22Rv1 (cell line): ENCODE measurements at regions not wholly inside any gene's neighbourhood (a gene's known extent, or its start where the extent isn't known, plus 50 kb on each side); places are given as distances from the start of the nearest gene placed in this dataset.
"Not testable (repeated sequence)": the region's sequence is repeated elsewhere in the genome, so short reads cannot be mapped to it uniquely, and the experiment has no call there.

Experiments used
- H3K27ac ChIP-seq: fragments of 450-650 bp; 2 replicates; pipeline ENCODE4 v1.5.1; 2017
- ZFX ChIP-seq: fragments of 450-650 bp; IDR thresholded peaks from 2 replicates; pipeline ENCODE4 v1.6.1; 2017; ENCODE audit warnings: antibody characterized with exemption, borderline replicate concordance
- TF ChIP-seq, protein P1 (sequence below): fragments of 450-650 bp; IDR thresholded peaks from 2 replicates; pipeline ENCODE4 v1.5.1; 2017; ENCODE audit warnings: mild to moderate bottlenecking

DNA sequence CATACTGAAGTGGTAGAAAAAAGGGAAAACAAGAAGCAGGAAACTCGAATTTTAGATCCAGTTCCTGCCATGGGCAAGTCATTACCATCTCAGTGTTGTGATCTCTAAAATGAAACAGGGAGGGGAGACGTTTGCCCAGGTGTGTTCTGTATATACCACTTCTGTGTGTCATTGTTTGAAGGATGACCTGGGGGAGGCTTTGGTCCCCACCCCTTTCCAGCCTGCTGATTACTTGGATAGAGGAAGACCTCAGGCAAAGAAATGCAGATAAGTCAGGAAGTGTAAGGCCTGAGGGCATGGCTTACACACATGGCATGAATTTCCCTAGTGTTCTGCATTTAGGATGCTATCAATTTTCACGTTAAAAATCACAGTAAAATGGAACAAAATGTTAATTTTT lies 205.2 kb upstream of the CXCR4 start:
- no peak for TF ChIP-seq ZFX
- TF ChIP-seq, protein P1, sequence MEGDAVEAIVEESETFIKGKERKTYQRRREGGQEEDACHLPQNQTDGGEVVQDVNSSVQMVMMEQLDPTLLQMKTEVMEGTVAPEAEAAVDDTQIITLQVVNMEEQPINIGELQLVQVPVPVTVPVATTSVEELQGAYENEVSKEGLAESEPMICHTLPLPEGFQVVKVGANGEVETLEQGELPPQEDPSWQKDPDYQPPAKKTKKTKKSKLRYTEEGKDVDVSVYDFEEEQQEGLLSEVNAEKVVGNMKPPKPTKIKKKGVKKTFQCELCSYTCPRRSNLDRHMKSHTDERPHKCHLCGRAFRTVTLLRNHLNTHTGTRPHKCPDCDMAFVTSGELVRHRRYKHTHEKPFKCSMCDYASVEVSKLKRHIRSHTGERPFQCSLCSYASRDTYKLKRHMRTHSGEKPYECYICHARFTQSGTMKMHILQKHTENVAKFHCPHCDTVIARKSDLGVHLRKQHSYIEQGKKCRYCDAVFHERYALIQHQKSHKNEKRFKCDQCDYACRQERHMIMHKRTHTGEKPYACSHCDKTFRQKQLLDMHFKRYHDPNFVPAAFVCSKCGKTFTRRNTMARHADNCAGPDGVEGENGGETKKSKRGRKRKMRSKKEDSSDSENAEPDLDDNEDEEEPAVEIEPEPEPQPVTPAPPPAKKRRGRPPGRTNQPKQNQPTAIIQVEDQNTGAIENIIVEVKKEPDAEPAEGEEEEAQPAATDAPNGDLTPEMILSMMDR, result no peak

GRCh38 chr2:136322428-136322827 lies 204.5 kb upstream of the CXCR4 start:
- H3K27ac ChIP-seq, result no peak overlapping the region
- TF ChIP-seq ZFX, result no peak
- TF ChIP-seq, protein P1, result no peak

More for the DNA sequence above, 205.2 kb upstream of the CXCR4 start:
- no peak overlapping the region for H3K27ac ChIP-seq

GRCh38 chr2:136319651-136320050 lies 201.7 kb upstream of the CXCR4 start:
- H3K27ac ChIP-seq, result no peak overlapping the region
- TF ChIP-seq ZFX, result no peak
- TF ChIP-seq, protein P1, result no peak

- TF ChIP-seq ZFX, result no peak
- TF ChIP-seq, protein P1, result no peak
- no peak overlapping the region for H3K27ac ChIP-seq
Observed at GRCh38 chr2:136319237-136319636, 201.3 kb upstream of the CXCR4 start.

GRCh38 chr2:136314240-136314639 lies 196.3 kb upstream of the CXCR4 start:
- no peak overlapping the region for H3K27ac ChIP-seq
- no peak for TF ChIP-seq ZFX

DNA sequence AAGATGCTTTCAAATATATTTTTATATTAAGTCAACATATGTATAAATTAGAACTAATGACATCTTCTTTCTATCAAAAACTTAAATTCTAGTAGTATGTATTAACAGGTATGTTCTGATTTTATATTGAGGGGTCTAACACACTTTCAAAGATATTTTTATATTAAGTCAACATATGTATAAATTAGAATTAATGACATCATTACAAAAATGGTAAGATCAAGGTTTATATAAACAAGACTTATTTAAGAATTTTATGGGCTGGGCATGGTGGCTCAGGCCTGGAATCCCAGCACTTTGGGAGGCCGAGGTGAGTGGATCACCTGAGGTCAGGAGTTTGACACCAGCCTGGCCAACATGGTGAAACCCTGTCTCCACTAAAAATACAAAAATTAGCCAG lies 194.6 kb upstream of the CXCR4 start:
- not testable (repeated sequence) for H3K27ac ChIP-seq

DNA sequence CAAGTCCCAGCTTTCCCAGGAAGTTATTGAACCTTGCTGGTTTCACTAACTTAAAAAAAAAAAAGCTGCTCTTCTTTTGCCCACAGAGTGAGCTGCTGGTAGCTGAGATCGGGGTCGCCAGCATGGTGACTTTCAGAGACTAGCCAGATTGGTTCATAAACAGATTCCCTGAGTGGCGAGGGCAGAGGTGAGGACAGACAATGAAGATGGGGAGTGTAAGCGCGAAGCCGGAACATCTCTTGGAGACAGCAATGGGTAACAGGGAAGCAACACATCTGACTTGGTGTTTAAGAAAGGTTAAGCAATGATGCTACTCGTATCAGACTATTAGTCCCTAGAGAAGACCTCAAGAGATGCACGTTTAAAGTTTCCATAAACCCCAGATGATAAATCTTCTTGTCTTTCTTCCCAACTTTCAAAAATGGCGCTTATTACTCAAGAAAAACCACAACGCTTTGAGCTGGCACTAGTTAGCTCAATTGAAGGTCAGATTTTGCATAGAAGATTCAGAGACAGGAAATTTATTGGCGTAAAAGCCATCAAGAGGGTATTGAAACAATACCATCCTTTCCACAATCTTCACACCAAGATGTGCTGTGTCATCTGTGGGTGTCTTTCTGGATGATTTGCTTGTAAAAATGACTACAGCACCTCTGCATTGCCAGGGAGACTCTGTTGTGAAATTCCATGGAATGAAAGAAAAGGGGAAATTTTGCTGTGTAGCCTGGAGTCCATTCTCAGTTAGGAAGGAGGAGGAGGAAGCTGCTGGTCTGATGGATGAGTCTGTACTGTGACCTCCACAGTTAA lies 193.1 kb upstream of the CXCR4 start:
- no peak overlapping the region for H3K27ac ChIP-seq
- TF ChIP-seq ZFX, result no peak
- TF ChIP-seq, protein P1, result no peak

DNA sequence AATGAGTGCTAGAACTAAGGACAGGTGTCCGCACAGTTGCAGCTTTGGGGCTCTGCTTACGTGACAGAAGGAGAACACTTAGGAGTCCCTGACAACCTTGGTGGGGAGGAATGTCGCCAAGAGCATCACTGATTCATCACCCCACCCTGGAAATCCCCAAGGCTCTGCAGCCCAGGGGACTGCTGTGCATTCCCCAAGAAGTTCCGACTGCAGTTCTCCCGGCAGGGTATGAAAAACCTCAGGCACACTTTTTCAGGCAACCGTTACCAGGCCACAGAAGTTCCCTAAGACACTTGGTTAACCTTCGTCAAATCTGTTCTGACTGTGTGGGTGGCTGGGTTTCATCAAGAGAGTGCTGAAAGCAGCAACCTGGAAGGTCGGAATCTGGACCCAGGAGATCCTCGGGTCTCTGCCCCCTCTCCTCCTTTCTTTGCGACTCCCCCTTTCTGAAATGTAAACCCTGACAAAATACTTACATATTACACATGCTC lies 192.1 kb upstream of the CXCR4 start:
- TF ChIP-seq, protein P1, result no peak
- no peak for TF ChIP-seq ZFX
- no peak overlapping the region for H3K27ac ChIP-seq
